NCI-H1105 treated with DMSO at 0.1 percent for 48 hours (cell line): ENCODE measurements at regions not wholly inside any gene's neighbourhood (a gene's known extent, or its start where the extent isn't known, plus 50 kb on each side); places are given as distances from the start of the nearest gene placed in this dataset.
A peak's percentile ranks its signal among the peaks of the same experiment; 100 is the strongest.

Source experiments
- DNase-seq: peaks from one replicate; lab custom pipeline; 2025; lab: John Stamatoyannopoulos, UW

DNA sequence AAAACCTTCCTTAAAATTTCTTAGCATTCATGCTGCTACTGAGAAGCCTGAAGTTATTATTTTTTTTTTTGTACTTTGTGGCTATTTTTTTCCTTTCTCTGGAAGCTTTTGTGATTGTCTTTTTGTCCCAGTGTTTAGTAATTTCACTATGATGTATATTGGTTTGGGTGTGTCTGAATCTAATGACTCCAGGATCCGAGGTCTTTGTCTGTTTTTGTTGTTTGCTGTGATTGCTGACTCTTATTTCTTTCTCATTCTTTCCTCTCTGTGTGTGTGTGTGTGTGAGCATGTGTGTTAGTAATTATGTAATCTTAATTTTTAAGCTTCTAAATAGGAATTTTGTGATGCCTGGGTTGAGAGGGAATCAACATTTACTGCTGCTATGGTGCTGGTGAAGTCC, 152.0 kb downstream of the RAP2B start:
- DNase-seq, result no peak

DNA sequence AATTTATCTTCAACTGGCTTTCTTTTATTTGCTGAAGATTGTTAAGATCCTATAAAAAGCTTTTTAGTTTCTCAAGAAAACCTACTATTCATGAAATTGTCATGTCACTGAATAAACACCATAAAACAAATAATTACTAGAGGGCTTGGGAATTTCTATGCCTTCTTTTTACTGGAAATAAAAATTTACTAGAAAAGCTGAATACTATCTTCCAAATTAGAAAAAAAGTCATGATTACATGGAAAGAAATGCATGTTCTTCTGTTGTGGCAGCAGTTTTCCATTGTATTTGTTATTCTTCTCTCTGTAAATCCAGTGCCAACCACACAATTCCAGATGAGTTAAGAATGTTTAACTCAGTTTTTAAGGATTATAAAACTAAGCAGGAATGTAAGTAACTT, 153.8 kb downstream of the RAP2B start:
- DNase-seq, result no peak

DNA sequence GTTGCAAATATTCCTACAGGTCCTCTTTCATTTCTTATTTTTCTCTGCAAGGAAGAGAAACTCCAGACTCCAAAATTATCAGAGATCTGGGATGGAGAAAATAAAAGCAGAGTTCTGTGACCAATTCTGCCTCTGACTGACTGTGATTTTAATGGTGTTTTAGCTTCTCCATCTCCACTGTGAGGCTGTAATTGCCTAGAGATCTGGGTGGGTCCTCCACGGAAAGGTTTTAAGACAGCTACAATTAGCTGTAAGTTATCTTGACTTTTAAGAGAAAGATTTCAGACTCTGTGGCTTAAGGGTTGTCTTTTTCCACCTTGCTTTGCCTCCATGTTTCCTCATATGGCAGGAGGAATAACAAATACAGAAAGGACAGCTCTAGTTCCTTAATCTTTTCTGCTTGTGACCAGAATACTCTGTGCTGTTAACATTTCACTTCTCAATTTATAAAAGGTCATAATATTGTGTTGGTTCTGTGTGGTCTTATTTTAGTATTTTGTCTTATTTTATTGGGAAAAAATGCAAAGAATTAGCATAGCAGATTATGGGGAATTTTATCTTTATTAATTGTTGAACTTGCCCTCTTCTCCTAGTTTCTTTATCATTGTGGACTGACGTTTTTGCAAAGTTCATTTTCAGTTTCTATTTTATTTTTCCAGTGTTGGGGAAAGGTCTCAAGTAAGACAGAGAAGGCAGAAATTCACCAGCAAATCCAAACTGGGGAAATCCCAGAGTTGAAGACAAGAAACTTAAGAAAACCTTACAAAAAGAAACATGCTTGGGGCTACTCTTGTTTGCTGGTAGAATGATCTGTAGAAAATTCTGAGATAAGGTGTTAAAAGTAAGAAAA, 157.9 kb downstream of the RAP2B start:
- no peak for DNase-seq

DNA sequence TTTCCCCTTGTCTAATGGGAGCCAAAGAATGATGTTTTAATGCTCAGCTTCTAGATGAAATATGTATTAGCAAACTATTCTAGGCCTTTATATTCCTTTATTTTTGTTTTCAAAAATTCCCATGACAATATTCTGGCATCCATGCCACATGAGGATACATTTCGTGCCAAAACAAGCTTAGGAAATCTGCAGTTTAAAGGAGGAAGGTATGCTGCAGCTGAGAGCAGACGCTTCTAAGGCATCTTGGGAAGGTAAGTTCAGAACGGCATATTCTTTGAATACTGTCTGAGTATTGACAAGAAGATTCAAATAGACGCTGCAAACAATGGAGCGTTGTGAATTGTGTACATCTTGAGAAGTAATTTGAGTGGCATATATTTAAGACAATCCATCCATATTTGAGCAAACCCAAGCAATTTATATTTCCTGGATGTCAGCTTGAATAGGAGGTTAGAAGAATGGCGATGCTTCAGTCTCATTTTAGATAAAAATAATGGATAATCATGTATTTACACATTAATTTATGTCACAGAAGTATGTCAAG, 158.6 kb downstream of the RAP2B start:
- DNase-seq, result no peak

DNA sequence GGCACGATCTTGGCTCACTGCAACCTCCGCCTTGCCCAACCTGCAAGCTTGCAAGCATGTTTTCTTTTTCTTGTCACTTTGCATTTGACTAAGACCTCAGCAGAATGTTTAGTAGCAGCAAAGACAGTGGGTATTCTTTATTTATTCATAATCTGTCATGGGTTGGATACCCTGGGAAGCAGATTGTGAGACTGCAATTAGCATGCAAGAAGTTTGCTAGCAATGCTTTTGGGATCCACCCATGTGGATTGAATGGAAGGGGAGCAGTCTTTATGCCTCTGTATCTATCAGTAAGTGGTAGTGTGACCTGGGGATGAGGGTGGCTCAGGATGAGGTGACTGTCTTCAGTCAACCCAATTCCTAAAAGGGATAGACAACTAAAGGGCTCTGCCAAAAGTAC, 166.7 kb downstream of the RAP2B start:
- no peak for DNase-seq

DNA sequence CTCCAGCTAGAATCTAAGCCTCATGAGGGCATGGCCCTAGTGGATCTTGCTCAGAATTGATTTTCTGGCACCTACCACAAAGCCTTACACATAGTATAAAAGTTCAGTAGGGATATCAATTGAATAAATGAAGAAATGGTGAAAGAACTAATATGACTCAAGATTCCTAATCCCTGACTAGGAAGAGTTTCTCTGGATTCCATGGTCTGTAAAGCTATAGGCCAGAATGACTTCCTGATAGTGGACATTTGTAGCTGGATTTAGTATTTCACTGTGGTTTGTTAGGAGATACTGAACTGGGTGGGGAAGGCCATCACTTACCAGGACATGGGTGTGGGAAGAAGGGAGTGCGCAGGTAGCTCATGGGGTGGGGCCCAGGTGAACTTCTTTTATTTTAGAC, 168.9 kb downstream of the RAP2B start:
- no peak for DNase-seq

DNA sequence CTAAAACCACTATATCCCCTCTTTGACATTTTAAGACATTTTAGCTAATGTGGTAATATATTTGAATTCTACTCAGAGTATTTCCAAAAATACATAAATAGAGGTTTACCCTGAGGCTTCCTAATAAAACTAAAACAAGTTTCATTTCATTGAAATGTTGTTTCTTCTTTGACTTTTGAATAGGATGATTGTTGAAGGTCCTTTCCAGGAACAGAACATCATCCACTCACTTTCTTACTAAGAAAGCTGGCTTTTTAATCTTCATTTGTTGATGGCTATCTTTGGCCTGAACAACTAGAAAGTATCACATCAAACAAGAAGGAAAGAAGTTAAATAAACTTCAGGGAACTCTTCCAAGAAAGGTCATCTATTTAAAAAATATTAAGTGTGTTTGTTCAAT, 169.7 kb downstream of the RAP2B start:
- DNase-seq, result no peak

DNA sequence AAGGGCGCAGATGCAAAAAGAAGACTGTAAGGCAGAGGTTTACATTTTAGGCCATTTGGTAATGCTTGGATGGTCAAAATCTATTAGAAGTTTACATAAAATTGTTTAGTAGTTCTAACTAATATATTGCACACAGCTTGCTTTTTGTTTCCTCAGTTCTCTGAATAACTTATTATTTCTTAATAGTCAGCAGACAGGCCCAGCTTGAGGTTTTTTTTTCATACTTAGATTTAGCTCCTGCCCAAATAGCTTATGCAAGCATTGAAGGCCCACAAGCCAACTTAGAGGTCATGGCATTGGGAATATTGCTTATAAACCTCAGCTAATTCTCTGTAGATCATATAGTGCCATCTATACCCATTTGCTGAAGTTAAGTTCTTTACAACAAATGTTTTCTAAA, 172.5 kb downstream of the RAP2B start:
- no peak for DNase-seq

DNA sequence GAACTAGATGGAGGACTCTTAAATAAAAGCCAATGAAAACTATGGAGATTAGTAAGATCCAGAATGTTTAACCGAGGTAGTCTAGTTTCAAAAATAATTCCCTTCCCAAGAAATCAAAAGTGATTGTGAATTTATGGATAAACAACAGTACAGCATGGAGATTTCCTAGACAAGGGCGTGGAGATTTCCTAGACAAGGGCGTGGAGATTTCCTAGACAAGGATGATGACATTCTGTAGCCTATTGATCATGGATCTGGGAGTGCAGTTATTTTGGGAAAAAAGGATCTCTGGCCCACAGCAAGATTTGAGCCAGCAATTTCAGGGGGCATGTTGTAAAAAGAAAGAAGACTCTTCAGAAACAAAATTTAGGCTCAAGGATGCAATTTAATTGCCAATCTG, 175.3 kb downstream of the RAP2B start:
- DNase-seq, result no peak

DNA sequence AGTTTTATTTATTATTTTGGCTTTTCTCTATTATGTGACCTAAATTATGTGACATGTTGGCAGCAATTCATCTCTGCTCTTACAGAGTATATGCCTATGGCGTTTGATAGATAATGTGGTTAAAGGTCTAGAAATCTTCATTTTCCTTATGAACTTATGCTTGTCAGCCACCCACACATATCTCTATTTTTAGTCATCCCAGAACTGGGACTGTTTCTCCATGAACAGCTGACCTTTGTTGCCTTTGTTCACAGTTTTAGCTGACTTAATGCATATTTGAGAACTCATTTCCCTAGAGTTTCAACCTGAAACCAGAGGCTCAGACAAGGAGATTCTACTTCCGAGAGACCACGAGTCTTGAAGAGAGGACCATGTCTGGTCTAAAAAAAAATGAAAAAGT, 176.5 kb downstream of the RAP2B start:
- no peak for DNase-seq

DNA sequence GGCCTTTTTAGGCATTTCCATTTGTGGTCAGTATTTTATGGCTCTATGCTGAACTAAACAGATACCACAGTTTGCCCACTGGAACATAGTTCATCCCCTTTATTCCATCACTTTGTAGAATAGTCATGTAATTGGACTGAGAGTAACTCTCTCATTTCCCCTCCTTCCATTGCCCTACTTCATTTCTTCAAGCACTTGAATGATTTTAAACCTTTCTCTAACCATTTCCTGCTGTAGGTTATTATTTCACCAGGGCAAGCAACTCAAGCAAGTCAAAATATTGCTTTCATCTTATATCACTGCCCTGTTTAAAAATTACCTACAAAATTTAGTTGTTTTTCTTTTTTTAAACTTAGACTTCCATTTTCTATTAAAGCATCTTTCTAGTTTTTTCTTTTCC, 177.0 kb downstream of the RAP2B start:
- no peak for DNase-seq

DNA sequence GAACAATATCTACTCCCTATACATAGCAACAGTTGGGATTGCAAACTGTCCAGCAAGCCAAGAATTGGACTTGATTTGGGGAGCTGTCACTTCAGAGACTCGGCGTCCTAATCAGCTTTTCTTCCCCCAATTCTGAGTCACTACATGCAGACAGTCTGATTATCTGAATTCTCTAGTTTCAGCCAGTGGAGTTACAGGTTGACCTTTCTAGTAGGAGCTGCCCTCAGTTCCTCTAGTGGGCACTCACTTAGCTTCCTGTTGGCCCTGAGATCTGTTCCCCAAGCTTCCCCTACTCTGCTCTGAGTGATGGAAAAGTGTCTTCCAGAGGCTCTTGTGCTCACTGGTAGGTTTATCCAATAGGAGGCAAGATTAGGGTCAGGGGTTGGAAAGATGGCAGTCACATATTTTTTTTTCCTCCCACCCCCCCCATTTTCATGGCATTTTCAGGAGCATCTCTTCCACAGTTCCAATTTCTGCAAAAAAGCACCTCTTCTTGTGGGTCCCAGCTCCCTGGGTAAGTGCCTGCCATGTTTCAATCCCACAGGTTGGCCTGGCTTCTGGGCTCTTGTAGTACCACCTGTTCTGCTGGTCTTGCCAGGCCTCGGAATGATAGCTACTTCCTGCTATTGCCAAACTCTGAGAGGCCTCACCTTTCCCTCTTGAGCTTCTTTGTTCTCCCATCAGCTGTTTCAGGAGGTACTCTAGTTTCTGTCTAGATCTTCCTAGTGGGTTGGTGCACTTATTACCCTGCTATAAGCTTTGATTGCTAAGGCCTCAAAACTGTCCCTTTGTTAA, 182.2 kb downstream of the RAP2B start:
- no peak for DNase-seq

DNA sequence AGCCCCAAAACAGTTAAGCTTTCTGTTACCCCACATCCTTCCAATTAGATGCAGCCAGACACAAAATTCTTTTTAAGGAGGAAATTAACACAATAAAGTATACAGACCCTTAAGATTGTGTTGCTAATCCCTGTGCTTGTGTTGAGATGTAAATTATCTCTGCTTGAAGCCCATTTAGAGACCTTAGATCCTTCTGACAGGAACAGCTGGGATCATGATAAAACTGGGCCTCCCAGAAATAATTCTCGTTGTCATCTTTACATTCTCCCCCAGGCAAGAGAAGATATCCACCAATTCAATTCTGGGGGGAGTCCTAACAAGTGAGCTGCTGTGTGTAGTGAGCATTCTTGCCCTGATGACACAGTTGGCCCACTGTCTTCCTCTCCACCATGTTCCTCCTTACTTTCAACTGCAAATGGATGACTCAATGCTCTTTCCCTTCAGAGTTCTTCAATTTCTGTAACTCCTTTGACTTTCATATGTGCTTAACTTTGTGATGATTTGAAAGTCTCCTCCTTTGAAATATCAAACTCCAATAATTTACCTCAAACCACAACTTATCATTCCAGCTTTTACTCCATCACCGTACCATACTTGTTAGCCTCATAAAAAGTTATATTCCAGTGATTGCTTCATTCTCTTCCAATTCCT, 186.6 kb downstream of the RAP2B start:
- no peak for DNase-seq

DNA sequence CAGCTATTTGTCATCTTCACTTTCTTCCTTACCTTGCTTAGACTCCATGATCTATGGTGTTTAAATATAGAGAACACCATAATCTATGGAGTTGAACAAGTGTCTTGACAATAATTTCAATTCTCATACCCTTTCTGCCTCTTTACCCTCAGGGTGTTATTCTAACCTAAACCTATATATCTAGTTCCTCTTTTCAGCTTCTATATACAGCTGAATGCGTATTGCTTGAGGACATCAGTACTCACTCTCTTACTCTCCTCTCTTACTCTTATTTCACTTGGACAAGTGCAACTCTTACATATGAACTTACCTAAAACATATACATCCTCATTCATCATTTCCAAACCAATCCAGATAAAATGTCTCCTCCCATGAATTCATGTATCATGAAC, 187.1 kb downstream of the RAP2B start:
- DNase-seq, result no peak

DNA sequence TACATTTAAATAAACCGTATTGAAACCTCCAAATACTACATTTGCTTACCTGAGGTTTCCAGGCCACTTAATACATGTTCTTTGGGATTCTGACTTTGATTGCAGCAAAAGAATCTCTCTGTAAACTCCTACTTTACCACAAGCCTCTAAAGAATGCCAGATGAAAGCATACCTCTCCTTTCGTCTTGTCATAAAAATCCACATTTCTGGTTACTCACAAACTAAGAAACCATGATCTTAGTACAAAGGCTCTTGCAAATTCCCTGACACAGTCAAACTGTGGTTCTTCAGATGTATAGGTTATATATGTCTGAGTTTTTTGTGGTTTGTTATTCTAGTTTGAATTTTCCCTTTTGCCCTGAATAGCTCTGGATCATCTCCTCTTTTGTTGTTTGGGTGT, 188.4 kb downstream of the RAP2B start:
- no peak for DNase-seq

DNA sequence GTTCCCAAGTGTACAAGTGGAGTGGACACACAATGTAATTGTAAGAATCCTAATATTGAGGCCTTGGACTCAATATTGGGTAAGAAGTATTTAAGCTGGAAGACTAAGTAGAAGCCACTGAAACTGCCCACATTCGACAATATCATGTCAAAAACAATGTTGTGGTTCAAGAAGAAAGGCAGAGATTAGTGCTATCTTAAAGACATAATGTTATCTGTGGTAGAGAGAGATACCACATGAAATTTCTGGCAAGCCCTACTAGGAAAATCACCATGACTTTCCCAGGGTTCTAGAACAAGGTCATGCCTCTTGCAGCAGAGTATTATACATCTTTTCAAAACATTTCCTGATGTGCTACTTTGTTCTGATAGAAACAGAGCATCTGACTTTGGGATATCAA, 192.6 kb downstream of the RAP2B start:
- DNase-seq, result no peak

DNA sequence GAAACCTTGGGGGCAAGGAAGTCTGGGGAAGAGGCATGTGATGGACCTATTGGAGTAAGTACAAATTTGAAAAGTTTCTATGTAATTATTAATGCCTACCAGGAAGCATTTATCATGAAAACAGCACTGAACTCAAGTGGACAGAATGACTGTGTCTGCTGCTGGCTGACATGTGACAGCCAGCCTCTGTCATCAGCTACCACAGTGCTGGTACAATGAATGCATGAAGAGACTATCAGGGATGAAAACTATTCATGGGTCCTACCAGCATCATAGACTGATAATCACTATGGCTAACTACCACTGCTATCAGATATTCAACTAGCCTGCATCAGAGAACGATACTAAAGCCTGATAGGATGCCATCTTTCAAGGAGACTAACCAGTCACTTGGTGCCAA, 193.5 kb downstream of the RAP2B start:
- no peak for DNase-seq

DNA sequence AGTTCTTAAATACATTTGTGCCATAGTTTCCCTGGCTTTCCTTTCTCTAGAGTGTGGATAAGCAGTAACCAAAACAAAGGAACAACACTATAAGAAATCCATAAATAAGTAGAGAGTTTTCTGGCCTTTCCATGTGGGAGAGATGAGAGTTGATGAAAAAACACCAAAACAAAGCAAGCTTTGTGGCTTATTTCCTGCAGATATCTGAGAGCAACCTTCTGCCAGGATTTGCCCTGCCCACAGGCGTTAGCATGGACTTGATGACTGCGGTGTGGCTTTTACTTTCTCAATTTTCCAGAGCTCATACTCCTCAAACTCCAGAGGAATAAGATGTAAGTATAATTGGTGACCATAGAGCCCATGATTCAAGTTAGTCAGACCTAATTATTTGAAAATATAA, 194.9 kb downstream of the RAP2B start:
- no peak for DNase-seq

DNA sequence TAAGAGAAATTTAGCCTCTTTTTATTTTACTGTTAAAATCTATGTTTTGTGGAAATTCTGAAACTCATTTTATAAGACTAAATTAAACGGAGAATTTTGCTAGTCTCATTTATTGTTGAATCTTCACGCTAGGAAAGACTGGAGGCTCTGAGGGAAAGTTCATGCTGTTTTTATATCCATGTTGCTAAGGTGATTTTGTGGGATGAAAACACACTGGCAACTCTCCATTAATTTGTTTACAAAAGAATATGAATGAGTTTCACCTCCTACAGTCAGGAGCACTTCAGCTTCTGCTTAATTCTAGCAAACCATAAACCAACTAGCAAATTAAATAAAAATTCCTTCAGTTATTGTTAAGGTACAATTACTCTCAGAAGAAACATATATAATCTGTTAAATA, 195.4 kb downstream of the RAP2B start:
- DNase-seq, result peak; percentile 89

DNA sequence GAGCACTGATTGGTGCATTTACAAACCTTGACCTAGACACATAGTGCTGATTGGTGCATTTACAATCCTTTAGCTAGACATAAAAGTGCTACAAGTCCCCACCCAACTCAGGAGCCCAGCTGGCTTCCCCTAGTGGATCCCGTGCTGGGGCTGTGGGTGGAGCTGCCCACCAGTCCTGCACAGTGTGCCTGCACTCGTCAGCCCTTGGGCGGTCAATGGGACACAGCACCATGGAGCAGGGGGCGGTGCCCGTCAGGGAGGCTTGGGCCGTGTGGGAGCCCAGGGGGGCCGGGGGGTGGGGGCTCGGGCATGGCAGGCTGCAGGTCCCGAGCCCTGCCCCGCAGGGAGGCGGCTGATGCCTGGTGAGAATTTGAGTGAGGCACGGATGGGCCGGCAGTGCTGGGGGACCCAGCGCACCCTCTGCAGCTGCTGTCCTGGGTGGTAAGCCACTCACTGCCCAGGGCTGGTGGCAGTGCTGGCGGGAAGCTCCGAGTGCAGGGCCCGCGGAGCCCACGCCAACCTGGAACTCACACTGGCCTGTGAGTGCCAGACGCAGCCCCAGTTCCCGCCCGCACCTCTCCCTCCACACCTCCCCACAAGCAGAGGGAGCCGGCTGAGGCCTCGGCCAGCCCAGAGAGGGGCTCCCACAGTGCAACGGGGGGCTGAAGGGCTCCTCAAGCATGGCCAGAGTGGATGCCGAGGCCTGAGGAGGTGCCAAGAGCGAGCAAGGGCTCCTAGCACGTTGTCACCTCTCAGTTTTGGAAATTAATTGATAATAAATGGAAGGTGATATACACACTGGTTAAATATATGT, 207.7 kb downstream of the RAP2B start:
- DNase-seq, result no peak

DNA sequence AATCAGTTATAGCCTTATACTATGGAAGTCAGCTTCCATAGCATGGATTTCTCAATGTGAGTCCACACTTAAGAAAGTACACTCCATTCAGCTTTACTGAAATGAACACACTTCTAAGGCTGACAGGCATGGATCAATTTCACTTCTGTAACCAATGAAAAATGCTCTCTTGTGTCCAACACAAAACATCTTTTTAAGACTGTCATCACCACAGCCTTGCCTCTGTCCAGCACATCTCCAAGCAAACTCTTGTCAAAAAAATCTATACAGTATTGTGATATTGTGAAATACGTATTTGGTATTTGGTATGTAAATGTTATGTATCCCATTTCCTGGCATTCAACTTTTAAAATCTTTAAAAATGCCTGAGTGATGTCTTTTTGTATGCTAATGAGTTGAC, 208.7 kb downstream of the RAP2B start:
- no peak for DNase-seq

DNA sequence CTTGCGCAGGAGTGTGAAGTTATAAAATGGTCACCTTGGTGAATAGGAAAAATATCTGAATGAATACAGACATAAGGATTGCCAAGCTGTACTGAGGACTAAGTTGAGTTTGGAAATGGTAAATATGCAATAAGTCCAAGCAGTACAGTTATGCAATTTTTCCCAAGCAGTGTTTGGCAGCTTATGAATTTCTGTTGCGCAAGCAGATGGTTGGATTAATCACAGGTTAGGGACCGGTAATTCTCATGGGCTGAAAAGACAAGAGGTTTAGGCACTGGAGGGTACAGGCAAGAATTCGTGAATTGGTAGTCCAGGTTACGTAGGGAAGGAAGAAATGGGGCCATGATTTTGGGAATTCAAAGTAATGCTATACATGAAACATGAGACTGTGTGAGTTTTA, 210.3 kb downstream of the RAP2B start:
- DNase-seq, result no peak
